Suprapubic skin (tissue), 4 donors: ENCODE measurements at regions not wholly inside any gene's neighbourhood (a gene's known extent, or its start where the extent isn't known, plus 50 kb on each side); places are given as distances from the start of the nearest gene placed in this dataset.

Experiments
- DNase-seq, 2 donors: peaks; one replicate each; pipeline ENCODE4 v3.0.0-alpha.2; 2019; ENCODE audit warnings: low spot score in 2 of 2
- H3K27ac ChIP-seq: fragments of 200-600 bp; sonication (generic); one replicate; pipeline ENCODE4 v1.5.1; 2019
- H3K27me3 ChIP-seq: fragments of 200-600 bp; sonication (generic); one replicate; pipeline ENCODE4 v1.5.1; 2019
- H3K36me3 ChIP-seq: fragments of 200-600 bp; sonication (generic); one replicate; pipeline ENCODE4 v1.5.1; 2019
- H3K4me1 ChIP-seq: fragments of 200-600 bp; sonication (generic); one replicate; pipeline ENCODE4 v1.5.1; 2019
- H3K4me3 ChIP-seq: fragments of 200-600 bp; sonication (generic); one replicate; pipeline ENCODE4 v1.5.1; 2019; ENCODE audit warnings: mild to moderate bottlenecking
- H3K9me3 ChIP-seq: fragments of 200-600 bp; sonication (generic); one replicate; pipeline ENCODE4 v1.5.1; 2019
- CTCF ChIP-seq, 2 donors: fragments of 200-600 bp in 1 of 2; fragments of 450-650 bp in 1 of 2; sonication (generic) in 1 of 2; IDR thresholded peaks; one replicate each; pipeline ENCODE4 v1.5.1; 2016 to 2019; ENCODE audit warnings: antibody characterized with exemption in 2 of 2, mild to moderate bottlenecking in 1 of 2, moderate library complexity in 1 of 2
- EP300 ChIP-seq: sonication (generic); formaldehyde crosslinking; IDR thresholded peaks from one replicate; pipeline ENCODE4 v1.6.1; 2017; ENCODE audit warnings: antibody characterized with exemption
- POLR2A ChIP-seq, 2 donors: fragments of 450-650 bp; IDR thresholded peaks; one replicate each; pipeline ENCODE4 v1.6.1; 2017; ENCODE audit warnings: antibody characterized with exemption in 2 of 2, mild to moderate bottlenecking in 2 of 2, moderate library complexity in 2 of 2
- POLR2AphosphoS5 ChIP-seq, 3 donors: sonication (generic); formaldehyde crosslinking; IDR thresholded peaks; one replicate each; pipeline ENCODE4 v1.6.1; 2017; ENCODE audit warnings: antibody characterized with exemption in 3 of 3
- whole genome bisulfite sequencing: methylation state at CpG from one replicate; pipeline ENCODE4 v1.1.5; 2018; 5-methylcytosine and 5-hydroxymethylcytosine counted together

- Histone ChIP-seq H3K9me3 (no peaks in the 10 kb centered on the region), H3K4me3 (no peak overlapping the region), H3K36me3 (no peaks in the 10 kb centered on the region), H3K27ac (no peak overlapping the region), H3K4me1 (peaks cover 7% of the 10 kb centered on the region), H3K27me3 (no peaks in the 10 kb centered on the region)
- TF ChIP-seq POLR2A (IDR thresholded peaks at IDR 0.05) = no peak
- no peak for TF ChIP-seq POLR2AphosphoS5 (IDR thresholded peaks at IDR 0.05)
- DNase-seq = no peak
- 94% methylated on average over 2 of the region's 2 CpGs for WGBS
These were observed 170.3 kb upstream of the KIT start for GRCh38 chr4:54487491-54487890.

- Histone ChIP-seq H3K4me1 (peaks cover under 1% of the 10 kb centered on the region), H3K27me3 (no peaks in the 10 kb centered on the region), H3K9me3 (no peaks in the 10 kb centered on the region), H3K27ac (no peak overlapping the region), H3K36me3 (no peaks in the 10 kb centered on the region), H3K4me3 (no peak overlapping the region)
- TF ChIP-seq CTCF (IDR thresholded peaks at IDR 0.05) (no peak), EP300 (no peak), POLR2A (IDR thresholded peaks at IDR 0.05) (no peak), POLR2AphosphoS5 (IDR thresholded peaks at IDR 0.05) (no peak)
- no peak for DNase-seq
- 89% methylated on average over 3 of the region's 3 CpGs for WGBS
These were observed 163.9 kb upstream of the KIT start for GRCh38 chr4:54493862-54494261.

GRCh38 chr4:54495091-54495490, 162.7 kb upstream of the KIT start:
- no peak overlapping the region for H3K27ac ChIP-seq
- no peaks in the 10 kb centered on the region for H3K36me3 ChIP-seq
- peaks cover 8% of the 10 kb centered on the region for H3K4me1 ChIP-seq
- no peak for DNase-seq
- 73% methylated on average over 7 of the region's 7 CpGs for WGBS
- TF ChIP-seq POLR2A (IDR thresholded peaks at IDR 0.05) = no peak
- TF ChIP-seq POLR2AphosphoS5 (IDR thresholded peaks at IDR 0.05) = no peak
- TF ChIP-seq EP300 = no peak
- TF ChIP-seq CTCF (IDR thresholded peaks at IDR 0.05) = no peak
- H3K9me3 ChIP-seq = no peaks in the 10 kb centered on the region
- no peak overlapping the region for H3K4me3 ChIP-seq
- no peaks in the 10 kb centered on the region for H3K27me3 ChIP-seq

- no peak overlapping the region for H3K27ac ChIP-seq
- TF ChIP-seq CTCF (IDR thresholded peaks at IDR 0.05) (no peak), POLR2AphosphoS5 (IDR thresholded peaks at IDR 0.05) (no peak), POLR2A (IDR thresholded peaks at IDR 0.05) (no peak), EP300 (no peak)
- WGBS = 88% methylated on average over 3 of the region's 3 CpGs
These were observed 162.1 kb upstream of the KIT start for GRCh38 chr4:54495641-54496040.

GRCh38 chr4:54496412-54496811, 161.3 kb upstream of the KIT start:
- peaks cover 8% of the 10 kb centered on the region for H3K4me1 ChIP-seq
- 100% methylated on average over 1 of the region's 5 CpGs for WGBS
- no peaks in the 10 kb centered on the region for H3K27me3 ChIP-seq
- H3K36me3 ChIP-seq = no peaks in the 10 kb centered on the region
- H3K27ac ChIP-seq = no peak overlapping the region
- H3K4me3 ChIP-seq = no peak overlapping the region
- no peaks in the 10 kb centered on the region for H3K9me3 ChIP-seq
- TF ChIP-seq POLR2A (IDR thresholded peaks at IDR 0.05) = no peak
- no peak for TF ChIP-seq CTCF (IDR thresholded peaks at IDR 0.05)
- TF ChIP-seq EP300 = no peak
- no peak for TF ChIP-seq POLR2AphosphoS5 (IDR thresholded peaks at IDR 0.05)
- no peak for DNase-seq

More at GRCh38 chr4:54495641-54496040, 162.1 kb upstream of the KIT start:
- no peak for DNase-seq
- Histone ChIP-seq H3K36me3 (no peaks in the 10 kb centered on the region), H3K4me1 (peaks cover 8% of the 10 kb centered on the region), H3K9me3 (no peaks in the 10 kb centered on the region), H3K27me3 (no peaks in the 10 kb centered on the region), H3K4me3 (no peak overlapping the region)

- Histone ChIP-seq H3K27me3 (no peaks in the 10 kb centered on the region), H3K36me3 (no peaks in the 10 kb centered on the region), H3K4me1 (peaks cover 8% of the 10 kb centered on the region), H3K27ac (no peak overlapping the region), H3K4me3 (no peak overlapping the region), H3K9me3 (no peaks in the 10 kb centered on the region)
- WGBS = 76% methylated on average over 3 of the region's 3 CpGs
- TF ChIP-seq EP300 (no peak), POLR2AphosphoS5 (IDR thresholded peaks at IDR 0.05) (no peak), CTCF (IDR thresholded peaks at IDR 0.05) (no peak), POLR2A (IDR thresholded peaks at IDR 0.05) (no peak)
- DNase-seq = no peak
These were observed 159.8 kb upstream of the KIT start for GRCh38 chr4:54497947-54498346.
